Mesodermal cell (in vitro differentiated cells): ENCODE measurements at regions not wholly inside any gene's neighbourhood (a gene's known extent, or its start where the extent isn't known, plus 50 kb on each side); places are given as distances from the start of the nearest gene placed in this dataset.

Source experiments
- H3K27ac ChIP-seq: 2 replicates; pipeline ENCODE4 v1.7.0; 2013; ENCODE audit warnings: mild to moderate bottlenecking, low read depth, low read length, moderate library complexity; ENCODE audit not compliant: severe bottlenecking
- H3K36me3 ChIP-seq: 2 replicates; pipeline ENCODE4 v1.7.1; 2013; ENCODE audit warnings: mild to moderate bottlenecking, low read length, moderate library complexity; ENCODE audit not compliant: control insufficient read depth, insufficient read depth
- H3K4me1 ChIP-seq: one replicate; pipeline ENCODE4 v1.7.1; 2013; ENCODE audit warnings: mild to moderate bottlenecking, low read length; ENCODE audit not compliant: insufficient read depth, control insufficient read depth, poor library complexity, severe bottlenecking
- H3K4me3 ChIP-seq: 2 replicates; pipeline ENCODE4 v1.7.0; 2013; ENCODE audit warnings: low read length, control low read depth, mild to moderate bottlenecking; ENCODE audit not compliant: insufficient read depth, poor library complexity, severe bottlenecking; ENCODE audit errors: extremely low read depth
- H3K9me3 ChIP-seq: 2 replicates; pipeline ENCODE4 v1.7.1; 2013; ENCODE audit warnings: mild to moderate bottlenecking, low read length, moderate library complexity; ENCODE audit not compliant: control insufficient read depth
- WGBS, 2 experiments: methylation state at CpG; one replicate each; pipeline ENCODE4 v1.1.5; 2013; ENCODE audit warnings: missing lambda C conversion rate in 2 of 2; ENCODE audit not compliant: insufficient coverage in 2 of 2; 5-methylcytosine and 5-hydroxymethylcytosine counted together

- Histone ChIP-seq H3K4me3 (no peak overlapping the region), H3K4me1 (peaks cover 13% of the 10 kb centered on the region), H3K9me3 (no peaks in the 10 kb centered on the region), H3K36me3 (no peaks in the 10 kb centered on the region), H3K27ac (no peak overlapping the region)
- WGBS, 2 experiments, result 100% methylated on average over 1 of the region's 1 CpG; no CpG with 5 or more reads in 1 of the 2 experiments
Measured at GRCh38 chr13:73251626-73252265, 192.9 kb downstream of the KLF5 start.

GRCh38 chr13:73250061-73250460 lies 191.3 kb downstream of the KLF5 start:
- Histone ChIP-seq H3K4me1 (peaks cover 13% of the 10 kb centered on the region), H3K36me3 (no peaks in the 10 kb centered on the region), H3K9me3 (no peaks in the 10 kb centered on the region), H3K4me3 (no peak overlapping the region), H3K27ac (no peak overlapping the region)
- 89 to 99% methylated on average over 5 to 7 of the region's 7 CpGs for WGBS, 2 experiments

- no peaks in the 10 kb centered on the region for H3K36me3 ChIP-seq
- 46 to 87% methylated on average over 3 of the region's 7 CpGs for WGBS, 2 experiments
- H3K27ac ChIP-seq, result peak overlapping the region; percentile 38
- no peaks in the 10 kb centered on the region for H3K9me3 ChIP-seq
- H3K4me1 ChIP-seq, result peaks cover 13% of the 10 kb centered on the region
- H3K4me3 ChIP-seq, result no peak overlapping the region
Measured at GRCh38 chr13:73248711-73249580, 190.1 kb downstream of the KLF5 start.

- no CpG with 5 or more reads among the region's 3 CpGs for WGBS, 2 experiments
- Histone ChIP-seq H3K36me3 (no peaks in the 10 kb centered on the region), H3K9me3 (no peaks in the 10 kb centered on the region), H3K4me3 (no peak overlapping the region), H3K27ac (no peak overlapping the region), H3K4me1 (peaks cover 13% of the 10 kb centered on the region)
Measured at GRCh38 chr13:73248154-73248553, 189.3 kb downstream of the KLF5 start.

GRCh38 chr13:73245246-73245645 lies 186.4 kb downstream of the KLF5 start:
- H3K27ac ChIP-seq, result no peak overlapping the region
- H3K4me1 ChIP-seq, result peaks cover 9% of the 10 kb centered on the region
- no peaks in the 10 kb centered on the region for H3K9me3 ChIP-seq
- no peaks in the 10 kb centered on the region for H3K36me3 ChIP-seq
- no peak overlapping the region for H3K4me3 ChIP-seq
- WGBS, 2 experiments, result 91 to 100% methylated on average over 2 to 3 of the region's 6 CpGs

- Histone ChIP-seq H3K4me3 (no peak overlapping the region), H3K9me3 (no peaks in the 10 kb centered on the region), H3K27ac (no peak overlapping the region), H3K4me1 (peaks cover 9% of the 10 kb centered on the region), H3K36me3 (no peaks in the 10 kb centered on the region)
- 90 to 100% methylated on average over 1 to 2 of the region's 4 CpGs for WGBS, 2 experiments
Measured at GRCh38 chr13:73244467-73244866, 185.7 kb downstream of the KLF5 start.

GRCh38 chr13:73242515-73243015 lies 183.8 kb downstream of the KLF5 start:
- H3K9me3 ChIP-seq, result no peaks in the 10 kb centered on the region
- 92% methylated on average over 2 of the region's 2 CpGs; no CpG with 5 or more reads in 1 of the 2 experiments for WGBS, 2 experiments
- H3K27ac ChIP-seq, result no peak overlapping the region
- no peaks in the 10 kb centered on the region for H3K36me3 ChIP-seq
- H3K4me3 ChIP-seq, result no peak overlapping the region
- no peaks in the 10 kb centered on the region for H3K4me1 ChIP-seq

GRCh38 chr13:73240193-73240592 lies 181.4 kb downstream of the KLF5 start:
- Histone ChIP-seq H3K27ac (no peak overlapping the region), H3K36me3 (no peaks in the 10 kb centered on the region), H3K4me3 (no peak overlapping the region), H3K4me1 (no peaks in the 10 kb centered on the region), H3K9me3 (no peaks in the 10 kb centered on the region)
- no CpG with 5 or more reads among the region's 1 CpG for WGBS, 2 experiments

- 85 to 89% methylated on average over 11 to 12 of the region's 13 CpGs for WGBS, 2 experiments
- Histone ChIP-seq H3K4me3 (no peak overlapping the region), H3K36me3 (no peaks in the 10 kb centered on the region), H3K9me3 (no peaks in the 10 kb centered on the region), H3K27ac (no peak overlapping the region), H3K4me1 (no peaks in the 10 kb centered on the region)
Measured at GRCh38 chr13:73235385-73235784, 176.6 kb downstream of the KLF5 start.

- no CpG with 5 or more reads among the region's 4 CpGs for WGBS, 2 experiments
- no peaks in the 10 kb centered on the region for H3K36me3 ChIP-seq
- H3K4me1 ChIP-seq, result no peaks in the 10 kb centered on the region
- no peak overlapping the region for H3K4me3 ChIP-seq
- H3K9me3 ChIP-seq, result no peaks in the 10 kb centered on the region
- H3K27ac ChIP-seq, result no peak overlapping the region
Measured at GRCh38 chr13:73231471-73231870, 172.7 kb downstream of the KLF5 start.

- H3K4me3 ChIP-seq, result no peak overlapping the region
- WGBS, 2 experiments, result 95 to 100% methylated on average over 3 of the region's 3 CpGs
- no peaks in the 10 kb centered on the region for H3K4me1 ChIP-seq
- no peak overlapping the region for H3K27ac ChIP-seq
- H3K9me3 ChIP-seq, result no peaks in the 10 kb centered on the region
- no peaks in the 10 kb centered on the region for H3K36me3 ChIP-seq
Measured at GRCh38 chr13:73230716-73231115, 171.9 kb downstream of the KLF5 start.
